ENCODE measurements at regions not wholly inside any gene's neighbourhood (a gene's known extent, or its start where the extent isn't known, plus 50 kb on each side); places are given as distances from the start of the nearest gene placed in this dataset.
"Not testable (repeated sequence)": the region's sequence is repeated elsewhere in the genome, so short reads cannot be mapped to it uniquely, and the experiment has no call there.

GRCh38 chr9:1890201-1890600, 124.9 kb upstream of the SMARCA2 start:
- Mint-ChIP-seq H3K4me3 (no peak overlapping the region), H3K4me1 (no peaks in the 10 kb centered on the region), H3K27me3 (ENCODE audit: low read depth) (peaks cover 4% of the 10 kb centered on the region), H3K9me3 (no peaks in the 10 kb centered on the region), H3K27ac (no peak overlapping the region), H3K36me3 (ENCODE audit: low read depth) (no peaks in the 10 kb centered on the region)
- TF ChIP-seq CTCF (IDR thresholded peaks at IDR 0.05; ENCODE audit: unreplicated experiment in 3 of 3): no peak

- no peaks in the 10 kb centered on the region for H3K36me3 Mint-ChIP-seq (ENCODE audit: low read depth)
- H3K27me3 Mint-ChIP-seq (ENCODE audit: low read depth): peaks cover 4% of the 10 kb centered on the region
- no peak overlapping the region for H3K4me3 Mint-ChIP-seq
- no peak overlapping the region for H3K27ac Mint-ChIP-seq
- no peaks in the 10 kb centered on the region for H3K4me1 Mint-ChIP-seq
- H3K9me3 Mint-ChIP-seq: no peaks in the 10 kb centered on the region
- TF ChIP-seq CTCF (IDR thresholded peaks at IDR 0.05; ENCODE audit: unreplicated experiment in 3 of 3): no peak
These were observed 124.3 kb upstream of the SMARCA2 start for GRCh38 chr9:1890816-1891215.

GRCh38 chr9:1903080-1903704, 112.0 kb upstream of the SMARCA2 start:
- not testable (repeated sequence) for H3K4me1 Mint-ChIP-seq; H3K27ac Mint-ChIP-seq; H3K4me3 Mint-ChIP-seq; H3K27me3 Mint-ChIP-seq (ENCODE audit: low read depth); H3K36me3 Mint-ChIP-seq (ENCODE audit: low read depth)
- peaks cover 35% of the 10 kb centered on the region for H3K9me3 Mint-ChIP-seq

GRCh38 chr9:1907465-1907864, 107.7 kb upstream of the SMARCA2 start:
- Mint-ChIP-seq H3K4me3 (no peak overlapping the region), H3K27me3 (ENCODE audit: low read depth) (no peaks in the 10 kb centered on the region), H3K27ac (no peak overlapping the region)

GRCh38 chr9:1909322-1909721, 105.8 kb upstream of the SMARCA2 start:
- Mint-ChIP-seq H3K9me3 (peaks cover 5% of the 10 kb centered on the region), H3K27me3 (ENCODE audit: low read depth) (no peaks in the 10 kb centered on the region), H3K4me3 (no peak overlapping the region), H3K27ac (no peak overlapping the region), H3K36me3 (ENCODE audit: low read depth) (no peaks in the 10 kb centered on the region), H3K4me1 (no peaks in the 10 kb centered on the region)
- no peak for TF ChIP-seq CTCF (IDR thresholded peaks at IDR 0.05; ENCODE audit: unreplicated experiment in 3 of 3)

More at GRCh38 chr9:1907465-1907864, 107.7 kb upstream of the SMARCA2 start:
- Mint-ChIP-seq H3K36me3 (ENCODE audit: low read depth) (no peaks in the 10 kb centered on the region), H3K4me1 (no peaks in the 10 kb centered on the region), H3K9me3 (peaks cover 16% of the 10 kb centered on the region)
- no peak for TF ChIP-seq CTCF (IDR thresholded peaks at IDR 0.05; ENCODE audit: unreplicated experiment in 3 of 3)

GRCh38 chr9:1910269-1910811, 104.8 kb upstream of the SMARCA2 start:
- no peak overlapping the region for H3K4me3 Mint-ChIP-seq
- peaks cover 2% of the 10 kb centered on the region for H3K9me3 Mint-ChIP-seq
- H3K36me3 Mint-ChIP-seq (ENCODE audit: low read depth): no peaks in the 10 kb centered on the region
- no peaks in the 10 kb centered on the region for H3K27me3 Mint-ChIP-seq (ENCODE audit: low read depth)
- no peaks in the 10 kb centered on the region for H3K4me1 Mint-ChIP-seq
- TF ChIP-seq CTCF (IDR thresholded peaks at IDR 0.05; ENCODE audit: unreplicated experiment in 3 of 3): no peak
- H3K27ac Mint-ChIP-seq: no peak overlapping the region

Data from nephron (organoid).